ENCODE measurements at regions not wholly inside any gene's neighbourhood (a gene's known extent, or its start where the extent isn't known, plus 50 kb on each side); places are given as distances from the start of the nearest gene placed in this dataset.

DNA sequence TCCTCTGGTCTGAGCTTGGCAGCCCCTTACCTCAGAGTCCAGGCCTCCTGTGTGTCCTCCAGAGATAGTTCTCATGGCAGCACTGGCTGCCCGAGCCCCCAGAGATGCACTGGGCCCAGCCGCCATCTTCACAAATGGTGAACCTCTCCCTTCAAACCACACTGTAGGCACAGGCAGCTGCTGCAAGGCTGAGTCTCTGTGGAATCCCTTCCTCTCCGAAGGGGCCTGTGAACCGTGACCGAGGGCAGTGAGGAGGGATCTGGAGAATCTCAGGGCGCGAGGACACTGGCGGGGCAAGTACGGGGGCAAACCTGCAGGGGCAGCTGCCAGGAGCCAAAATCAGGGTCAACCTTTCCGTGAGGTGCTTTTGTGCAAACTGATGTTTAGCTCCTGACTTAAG is 69.5 kb upstream of the CFAP46 start:
- no peak for TF ChIP-seq CEBPB (IDR thresholded peaks at IDR 0.05; ENCODE audit: low read depth)
- TF ChIP-seq, protein P1, sequence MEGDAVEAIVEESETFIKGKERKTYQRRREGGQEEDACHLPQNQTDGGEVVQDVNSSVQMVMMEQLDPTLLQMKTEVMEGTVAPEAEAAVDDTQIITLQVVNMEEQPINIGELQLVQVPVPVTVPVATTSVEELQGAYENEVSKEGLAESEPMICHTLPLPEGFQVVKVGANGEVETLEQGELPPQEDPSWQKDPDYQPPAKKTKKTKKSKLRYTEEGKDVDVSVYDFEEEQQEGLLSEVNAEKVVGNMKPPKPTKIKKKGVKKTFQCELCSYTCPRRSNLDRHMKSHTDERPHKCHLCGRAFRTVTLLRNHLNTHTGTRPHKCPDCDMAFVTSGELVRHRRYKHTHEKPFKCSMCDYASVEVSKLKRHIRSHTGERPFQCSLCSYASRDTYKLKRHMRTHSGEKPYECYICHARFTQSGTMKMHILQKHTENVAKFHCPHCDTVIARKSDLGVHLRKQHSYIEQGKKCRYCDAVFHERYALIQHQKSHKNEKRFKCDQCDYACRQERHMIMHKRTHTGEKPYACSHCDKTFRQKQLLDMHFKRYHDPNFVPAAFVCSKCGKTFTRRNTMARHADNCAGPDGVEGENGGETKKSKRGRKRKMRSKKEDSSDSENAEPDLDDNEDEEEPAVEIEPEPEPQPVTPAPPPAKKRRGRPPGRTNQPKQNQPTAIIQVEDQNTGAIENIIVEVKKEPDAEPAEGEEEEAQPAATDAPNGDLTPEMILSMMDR (IDR thresholded peaks at IDR 0.05 in 2 of 3, conservative IDR thresholded peaks at IDR 0.05 in 1 of 3; ENCODE audit: borderline replicate concordance in 1 of 3, insufficient read depth in 1 of 3, low read depth in 2 of 3, low read length in 2 of 3), result no peak
- no peak for TF ChIP-seq RAD21 (IDR thresholded peaks at IDR 0.05; ENCODE audit: low read depth)
- no peak for TF ChIP-seq EZH2phosphoT487 (IDR thresholded peaks at IDR 0.05; ENCODE audit: borderline replicate concordance)
- TF ChIP-seq POLR2A (IDR thresholded peaks at IDR 0.05; ENCODE audit: borderline replicate concordance, extremely low read depth, insufficient read depth, insufficient read length), result no peak
- TF ChIP-seq POLR2AphosphoS5 (IDR thresholded peaks at IDR 0.05; ENCODE audit: low read depth, low read length), result no peak
- TF ChIP-seq, protein P2, sequence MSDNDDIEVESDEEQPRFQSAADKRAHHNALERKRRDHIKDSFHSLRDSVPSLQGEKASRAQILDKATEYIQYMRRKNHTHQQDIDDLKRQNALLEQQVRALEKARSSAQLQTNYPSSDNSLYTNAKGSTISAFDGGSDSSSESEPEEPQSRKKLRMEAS (IDR thresholded peaks at IDR 0.05), result no peak
- TF ChIP-seq SP1 (IDR thresholded peaks at IDR 0.05; ENCODE audit: low read depth), result no peak
- no peak for TF ChIP-seq EGR1 (IDR thresholded peaks at IDR 0.05; ENCODE audit: low read depth)
- no peak for TF ChIP-seq SIN3A (IDR thresholded peaks at IDR 0.05; ENCODE audit: low read depth)
- TF ChIP-seq, protein P3, sequence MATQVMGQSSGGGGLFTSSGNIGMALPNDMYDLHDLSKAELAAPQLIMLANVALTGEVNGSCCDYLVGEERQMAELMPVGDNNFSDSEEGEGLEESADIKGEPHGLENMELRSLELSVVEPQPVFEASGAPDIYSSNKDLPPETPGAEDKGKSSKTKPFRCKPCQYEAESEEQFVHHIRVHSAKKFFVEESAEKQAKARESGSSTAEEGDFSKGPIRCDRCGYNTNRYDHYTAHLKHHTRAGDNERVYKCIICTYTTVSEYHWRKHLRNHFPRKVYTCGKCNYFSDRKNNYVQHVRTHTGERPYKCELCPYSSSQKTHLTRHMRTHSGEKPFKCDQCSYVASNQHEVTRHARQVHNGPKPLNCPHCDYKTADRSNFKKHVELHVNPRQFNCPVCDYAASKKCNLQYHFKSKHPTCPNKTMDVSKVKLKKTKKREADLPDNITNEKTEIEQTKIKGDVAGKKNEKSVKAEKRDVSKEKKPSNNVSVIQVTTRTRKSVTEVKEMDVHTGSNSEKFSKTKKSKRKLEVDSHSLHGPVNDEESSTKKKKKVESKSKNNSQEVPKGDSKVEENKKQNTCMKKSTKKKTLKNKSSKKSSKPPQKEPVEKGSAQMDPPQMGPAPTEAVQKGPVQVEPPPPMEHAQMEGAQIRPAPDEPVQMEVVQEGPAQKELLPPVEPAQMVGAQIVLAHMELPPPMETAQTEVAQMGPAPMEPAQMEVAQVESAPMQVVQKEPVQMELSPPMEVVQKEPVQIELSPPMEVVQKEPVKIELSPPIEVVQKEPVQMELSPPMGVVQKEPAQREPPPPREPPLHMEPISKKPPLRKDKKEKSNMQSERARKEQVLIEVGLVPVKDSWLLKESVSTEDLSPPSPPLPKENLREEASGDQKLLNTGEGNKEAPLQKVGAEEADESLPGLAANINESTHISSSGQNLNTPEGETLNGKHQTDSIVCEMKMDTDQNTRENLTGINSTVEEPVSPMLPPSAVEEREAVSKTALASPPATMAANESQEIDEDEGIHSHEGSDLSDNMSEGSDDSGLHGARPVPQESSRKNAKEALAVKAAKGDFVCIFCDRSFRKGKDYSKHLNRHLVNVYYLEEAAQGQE (IDR thresholded peaks at IDR 0.05; ENCODE audit: low read depth), result no peak
- no peak for TF ChIP-seq YY1 (IDR thresholded peaks at IDR 0.05; ENCODE audit: extremely low read depth, insufficient replicate concordance, low read depth, low read length)
- no peak for TF ChIP-seq ZNF274 (IDR thresholded peaks at IDR 0.05; ENCODE audit: low read depth, low read length)
- no peak for TF ChIP-seq EZH2 (IDR thresholded peaks at IDR 0.05)
